HepG2 (cell line): ENCODE measurements at regions not wholly inside any gene's neighbourhood (a gene's known extent, or its start where the extent isn't known, plus 50 kb on each side); places are given as distances from the start of the nearest gene placed in this dataset.

Source experiments
- ATAC-seq: fragments of 200-7000 bp; cut with Tn5 transposase; 3 replicates; pipeline ENCODE4 v1.9.1; 2020; ENCODE audit warnings: mild to moderate bottlenecking, moderate library complexity
- BruUV-seq: library from RNA; stranded (reverse); fragments of 400-500 nt; replicated peaks from 2 replicates; lab custom pipeline; 2021; lab: Mats Ljungman, UMichigan
- CTCF ChIA-PET: fragments of 300-600 bp; formaldehyde crosslinking; extraction: SDS; loops from one replicate; lab custom pipeline; 2021; ENCODE audit warnings: low total read pairs, inconsistent platforms, low intra/inter-chr PET ratio; lab: Yijun Ruan, JAX
- POLR2A ChIA-PET: fragments of 350-600 bp; sonication (Branson Sonifier 250); formaldehyde crosslinking; loops from one replicate; lab custom pipeline; 2020; ENCODE audit warnings: antibody characterized with exemption, inconsistent platforms; lab: Yijun Ruan, JAX
- DNase-seq: peaks from one replicate; pipeline ENCODE4 v3.0.0-alpha.2; 2015; ENCODE audit warnings: low spot score
- FAIRE-seq: peaks from 3 replicates; lab custom pipeline; 2011; peaks lifted over from hg19 to GRCh38; lab: Jason Lieb, UNC
- H2AFZ ChIP-seq: one replicate; pipeline ENCODE4 v1.6.1; 2011; ENCODE audit warnings: low read length, inconsistent platforms
- H3K27ac ChIP-seq: fragments of 300-600 bp; 3 replicates; pipeline ENCODE4 v1.8.0; 2011; ENCODE audit warnings: mixed run types, mild to moderate bottlenecking, mixed read lengths, low read length, inconsistent platforms; ENCODE audit not compliant: insufficient read depth; ENCODE audit errors: extremely low read length
- H3K27me3 ChIP-seq, 2 experiments: fragments of 200-600 bp in 1 of 2; 2 replicates in 1 of 2; 3 replicates in 1 of 2; pipeline versions ENCODE4 v1.6.0 to v1.8.0; 2011; ENCODE audit warnings: low read length in 2 of 2, mild to moderate bottlenecking in 2 of 2, moderate library complexity in 2 of 2, inconsistent platforms in 1 of 2; ENCODE audit not compliant: insufficient read depth in 2 of 2, control insufficient read depth in 1 of 2
- H3K36me3 ChIP-seq, 2 experiments: fragments of 200-600 bp in 1 of 2; replicated peaks in 1 of 2; 2 replicates in 1 of 2; 3 replicates in 1 of 2; pipeline versions ENCODE4 v1.5.1 to v1.8.0; 2011; ENCODE audit warnings: low read length in 2 of 2, inconsistent platforms in 1 of 2; ENCODE audit not compliant: insufficient read depth in 2 of 2, control insufficient read depth in 1 of 2
- H3K4me1 ChIP-seq: 2 replicates; pipeline ENCODE4 v1.5.1; 2012; ENCODE audit warnings: low read length, inconsistent platforms; ENCODE audit not compliant: insufficient read depth
- H3K4me2 ChIP-seq: 2 replicates; pipeline ENCODE4 v1.6.0; 2011; ENCODE audit warnings: low read depth, low read length, inconsistent platforms
- H3K4me3 ChIP-seq, 3 experiments: fragments of 200-600 bp in 1 of 3; sonication (generic), shearing (Covaris generic) in 1 of 3; replicated peaks in 1 of 3; 2 replicates each; pipeline ENCODE4 v1.5.1; 2011 to 2016; ENCODE audit warnings: low read length in 3 of 3, inconsistent platforms in 2 of 3, low read depth in 2 of 3, mild to moderate bottlenecking in 2 of 3, control low read depth in 1 of 3, mixed read lengths in 1 of 3; ENCODE audit not compliant: insufficient read depth in 1 of 3
- H3K79me2 ChIP-seq: one replicate; pipeline ENCODE4 v1.6.1; 2011; ENCODE audit warnings: low read length, inconsistent platforms; ENCODE audit not compliant: insufficient read depth
- H3K9ac ChIP-seq: 2 replicates; pipeline ENCODE4 v1.6.0; 2011; ENCODE audit warnings: mild to moderate bottlenecking, low read depth, low read length, inconsistent platforms; ENCODE audit not compliant: insufficient read depth
- H3K9me3 ChIP-seq: 2 replicates; pipeline ENCODE4 v1.5.1; 2012; ENCODE audit warnings: mild to moderate bottlenecking, low read length
- H4K20me1 ChIP-seq: 2 replicates; pipeline ENCODE4 v1.6.0; 2011; ENCODE audit warnings: inconsistent platforms, mild to moderate bottlenecking, low read length, moderate library complexity; ENCODE audit not compliant: insufficient read depth
- ASH2L ChIP-seq: fragments of 300-600, 200-600 bp; sonication (generic); IDR thresholded peaks from 2 replicates; pipeline ENCODE4 v1.7.0; 2017; ENCODE audit warnings: low read depth, mild to moderate bottlenecking, moderate library complexity, mixed read lengths, low read length; ENCODE audit not compliant: insufficient read length
- CEBPG ChIP-seq: IDR thresholded peaks from 2 replicates; pipeline ENCODE4 v1.6.1; 2016
- FOXJ3 ChIP-seq: sonication (generic); formaldehyde crosslinking; IDR thresholded peaks from 2 replicates; pipeline ENCODE4 v1.4.0; 2020; ENCODE audit warnings: missing genetic modification reagents, mild to moderate bottlenecking, borderline replicate concordance
- KMT2A ChIP-seq: sonication (generic); formaldehyde crosslinking; IDR thresholded peaks from 2 replicates; pipeline ENCODE4 v1.4.0; 2020; ENCODE audit warnings: missing genetic modification reagents
- MATR3 ChIP-seq: sonication (generic); formaldehyde crosslinking; IDR thresholded peaks from 2 replicates; pipeline ENCODE4 v1.4.0; 2020; ENCODE audit warnings: missing genetic modification reagents
- NPAS2 ChIP-seq: sonication (generic); formaldehyde crosslinking; IDR thresholded peaks from 2 replicates; pipeline ENCODE4 v1.8.0; 2022; ENCODE audit warnings: mild to moderate bottlenecking, missing genetic modification reagents, borderline replicate concordance
- RARG ChIP-seq: sonication (generic); formaldehyde crosslinking; IDR thresholded peaks from 2 replicates; pipeline ENCODE4 v1.4.0; 2020; ENCODE audit warnings: low read depth, mild to moderate bottlenecking, missing genetic modification reagents
- RFX3 ChIP-seq: IDR thresholded peaks from 2 replicates; pipeline ENCODE4 v1.6.1; 2016; ENCODE audit warnings: missing biosample characterization, missing genetic modification reagents
- RFXANK ChIP-seq: IDR thresholded peaks from 2 replicates; pipeline ENCODE4 v1.6.1; 2016
- SIN3B ChIP-seq: fragments of 150-350 bp; IDR thresholded peaks from 2 replicates; pipeline ENCODE4 v1.6.1; 2014; ENCODE audit warnings: low read length
- SP140L ChIP-seq: sonication (generic); formaldehyde crosslinking; IDR thresholded peaks from 2 replicates; pipeline ENCODE4 v1.4.0; 2020; ENCODE audit warnings: missing genetic modification reagents, borderline replicate concordance
- ZNF20 ChIP-seq: sonication (generic); formaldehyde crosslinking; IDR thresholded peaks from 2 replicates; pipeline ENCODE4 v1.4.0; 2020; ENCODE audit warnings: mild to moderate bottlenecking, moderate library complexity, missing genetic modification reagents
- ZNF230 ChIP-seq: sonication (generic); formaldehyde crosslinking; IDR thresholded peaks from 2 replicates; pipeline ENCODE4 v1.4.0; 2020; ENCODE audit warnings: mild to moderate bottlenecking, missing genetic modification reagents
- ZNF260 ChIP-seq: sonication (generic); formaldehyde crosslinking; IDR thresholded peaks from 2 replicates; pipeline ENCODE4 v1.4.0; 2020; ENCODE audit warnings: missing genetic modification reagents, low read depth, mild to moderate bottlenecking, borderline replicate concordance
- ZNF746 ChIP-seq: sonication (generic); formaldehyde crosslinking; IDR thresholded peaks from 2 replicates; pipeline ENCODE4 v1.8.0; 2022; ENCODE audit warnings: mild to moderate bottlenecking, missing genetic modification reagents
- WGBS: methylation state at CpG from one replicate; pipeline ENCODE4 v1.1.6; 2017; ENCODE audit warnings: low lambda C conversion rate; 5-methylcytosine and 5-hydroxymethylcytosine counted together
- in situ Hi-C: cut with HindIII; loops from 2 replicates; pipeline ENCODE4 v1.10.0; 2017; ENCODE audit warnings: low pct_unique_long_range_greater_than_20kb; ENCODE audit not compliant: extremely low pct_ligation_motif_present
- intact Hi-C: fragments of 100-400 bp; cut with micrococcal nuclease; formaldehyde crosslinking; loops from one replicate; pipeline ENCODE4 v1.10.0; 2022; ENCODE audit not compliant: unreplicated experiment
- TF ChIP-seq, protein P1 (sequence below): IDR thresholded peaks from 2 replicates; pipeline ENCODE4 v1.6.1; 2016; ENCODE audit warnings: low read depth, missing genetic modification reagents, missing compliant biosample characterization

DNA sequence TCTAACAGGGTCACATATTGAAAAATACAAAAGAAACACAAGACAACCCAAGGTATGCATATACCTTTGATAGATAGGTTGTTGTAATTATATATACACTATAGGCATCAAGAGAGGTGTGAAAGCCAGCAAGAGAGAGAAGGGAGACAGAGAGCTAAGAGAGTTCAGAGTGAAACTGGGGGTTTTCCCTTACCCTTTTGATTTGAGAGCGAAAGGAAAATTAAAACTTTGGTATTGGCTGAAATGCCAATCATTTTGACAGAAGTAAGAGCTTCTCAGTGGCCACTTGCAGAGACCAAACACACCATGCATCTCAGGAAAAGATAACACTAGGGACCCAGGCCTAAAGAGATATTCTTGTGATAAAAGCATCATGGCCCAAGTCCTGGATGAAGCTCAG, 183.6 kb downstream of the SHOX2 start:
- POLR2A ChIA-PET, result no interaction called here
- no peak for DNase-seq
- H3K9me3 ChIP-seq, result no peaks in the 10 kb centered on the region
- no TSS peak for BruUV-seq
- CTCF ChIA-PET, result no interaction called here
- no peak for FAIRE-seq
- in situ Hi-C loops, result no loop called here
- no peak overlapping the region for H3K4me2 ChIP-seq
- H3K27ac ChIP-seq, result no peak overlapping the region
- WGBS, result 5% methylated on average over 1 of the region's 1 CpG
- H3K4me1 ChIP-seq, result no peaks in the 10 kb centered on the region
- H3K27me3 ChIP-seq, result 0 out of 5 replicates have a peak, but pooled peaks cover 0 to 9% of the 10 kb centered on the region in 2 experiments
- intact Hi-C loops, result no loop called here
- H3K36me3 ChIP-seq, result no peaks in the 10 kb centered on the region
- H2AFZ ChIP-seq, result no peak overlapping the region
- H3K9ac ChIP-seq, result no peak overlapping the region
- ATAC-seq, result no peak
- no peak overlapping the region for H3K4me3 ChIP-seq
- H4K20me1 ChIP-seq, result no peaks in the 10 kb centered on the region
- TF ChIP-seq ZNF260 (CRISPR knock-in tag), result no peak
- TF ChIP-seq SP140L (CRISPR knock-in tag), result no peak
- no peak for TF ChIP-seq ASH2L
- TF ChIP-seq ZNF230 (CRISPR knock-in tag), result no peak
- no peak for TF ChIP-seq ZNF746 (CRISPR knock-in tag)
- no peak for TF ChIP-seq CEBPG (CRISPR knock-in tag)
- no peak for TF ChIP-seq RFXANK (CRISPR knock-in tag)
- TF ChIP-seq KMT2A (CRISPR knock-in tag), result no peak
- no peak for TF ChIP-seq FOXJ3
- TF ChIP-seq SIN3B, result no peak
- TF ChIP-seq RFX3 (CRISPR knock-in tag), result no peak
- no peaks in the 10 kb centered on the region for H3K79me2 ChIP-seq

DNA sequence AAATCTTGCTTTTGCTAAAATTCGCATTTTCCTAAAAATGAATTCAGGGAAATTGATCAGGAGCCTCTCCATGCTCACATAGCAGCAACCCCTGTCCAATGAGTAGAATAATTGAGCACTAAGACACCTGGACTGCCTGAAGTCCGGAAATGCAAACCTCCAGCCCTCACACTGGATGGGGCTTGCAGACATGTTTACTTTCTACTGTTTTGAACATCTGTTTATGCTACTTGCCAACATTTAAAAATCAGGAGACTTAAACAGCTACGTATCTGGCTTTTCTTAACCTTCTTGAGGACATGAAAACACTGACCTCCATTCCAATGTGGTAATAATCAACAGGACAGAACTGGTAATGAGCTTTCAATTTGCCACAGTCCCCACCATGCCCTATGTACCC, 184.4 kb downstream of the SHOX2 start:
- no peak for DNase-seq
- no TSS peak for BruUV-seq
- Histone ChIP-seq H3K4me1 (no peaks in the 10 kb centered on the region), H3K9me3 (no peaks in the 10 kb centered on the region), H3K36me3 (no peaks in the 10 kb centered on the region), H4K20me1 (no peaks in the 10 kb centered on the region), H3K4me2 (no peak overlapping the region), H3K27ac (no peak overlapping the region), H3K4me3 (no peak overlapping the region), H3K79me2 (no peaks in the 10 kb centered on the region), H2AFZ (no peak overlapping the region), H3K9ac (no peak overlapping the region), H3K27me3 (0 out of 5 replicates have a peak, but pooled peaks cover 0 to 9% of the 10 kb centered on the region in 2 experiments)
- ChIA-PET CTCF (no interaction called here), POLR2A (no interaction called here)
- no peak for FAIRE-seq
- in situ Hi-C loops (no loop called here), intact Hi-C loops (no loop called here)
- 0% methylated on average over 3 of the region's 3 CpGs for WGBS
- no peak for ATAC-seq
- TF ChIP-seq ZNF20, result no peak
- no peak for TF ChIP-seq RARG (CRISPR knock-in tag)
- no peak for TF ChIP-seq MATR3 (CRISPR knock-in tag)
- no peak for TF ChIP-seq NPAS2 (CRISPR knock-in tag)
- TF ChIP-seq, protein P1, sequence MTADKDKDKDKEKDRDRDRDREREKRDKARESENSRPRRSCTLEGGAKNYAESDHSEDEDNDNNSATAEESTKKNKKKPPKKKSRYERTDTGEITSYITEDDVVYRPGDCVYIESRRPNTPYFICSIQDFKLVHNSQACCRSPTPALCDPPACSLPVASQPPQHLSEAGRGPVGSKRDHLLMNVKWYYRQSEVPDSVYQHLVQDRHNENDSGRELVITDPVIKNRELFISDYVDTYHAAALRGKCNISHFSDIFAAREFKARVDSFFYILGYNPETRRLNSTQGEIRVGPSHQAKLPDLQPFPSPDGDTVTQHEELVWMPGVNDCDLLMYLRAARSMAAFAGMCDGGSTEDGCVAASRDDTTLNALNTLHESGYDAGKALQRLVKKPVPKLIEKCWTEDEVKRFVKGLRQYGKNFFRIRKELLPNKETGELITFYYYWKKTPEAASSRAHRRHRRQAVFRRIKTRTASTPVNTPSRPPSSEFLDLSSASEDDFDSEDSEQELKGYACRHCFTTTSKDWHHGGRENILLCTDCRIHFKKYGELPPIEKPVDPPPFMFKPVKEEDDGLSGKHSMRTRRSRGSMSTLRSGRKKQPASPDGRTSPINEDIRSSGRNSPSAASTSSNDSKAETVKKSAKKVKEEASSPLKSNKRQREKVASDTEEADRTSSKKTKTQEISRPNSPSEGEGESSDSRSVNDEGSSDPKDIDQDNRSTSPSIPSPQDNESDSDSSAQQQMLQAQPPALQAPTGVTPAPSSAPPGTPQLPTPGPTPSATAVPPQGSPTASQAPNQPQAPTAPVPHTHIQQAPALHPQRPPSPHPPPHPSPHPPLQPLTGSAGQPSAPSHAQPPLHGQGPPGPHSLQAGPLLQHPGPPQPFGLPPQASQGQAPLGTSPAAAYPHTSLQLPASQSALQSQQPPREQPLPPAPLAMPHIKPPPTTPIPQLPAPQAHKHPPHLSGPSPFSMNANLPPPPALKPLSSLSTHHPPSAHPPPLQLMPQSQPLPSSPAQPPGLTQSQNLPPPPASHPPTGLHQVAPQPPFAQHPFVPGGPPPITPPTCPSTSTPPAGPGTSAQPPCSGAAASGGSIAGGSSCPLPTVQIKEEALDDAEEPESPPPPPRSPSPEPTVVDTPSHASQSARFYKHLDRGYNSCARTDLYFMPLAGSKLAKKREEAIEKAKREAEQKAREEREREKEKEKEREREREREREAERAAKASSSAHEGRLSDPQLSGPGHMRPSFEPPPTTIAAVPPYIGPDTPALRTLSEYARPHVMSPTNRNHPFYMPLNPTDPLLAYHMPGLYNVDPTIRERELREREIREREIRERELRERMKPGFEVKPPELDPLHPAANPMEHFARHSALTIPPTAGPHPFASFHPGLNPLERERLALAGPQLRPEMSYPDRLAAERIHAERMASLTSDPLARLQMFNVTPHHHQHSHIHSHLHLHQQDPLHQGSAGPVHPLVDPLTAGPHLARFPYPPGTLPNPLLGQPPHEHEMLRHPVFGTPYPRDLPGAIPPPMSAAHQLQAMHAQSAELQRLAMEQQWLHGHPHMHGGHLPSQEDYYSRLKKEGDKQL, result no peak
